Breast epithelium (tissue), 4 donors: ENCODE measurements at regions not wholly inside any gene's neighbourhood (a gene's known extent, or its start where the extent isn't known, plus 50 kb on each side); places are given as distances from the start of the nearest gene placed in this dataset.

Experiments used
- DNase-seq, 2 donors: peaks; one replicate each; pipeline ENCODE4 v3.0.0-alpha.2; 2019; ENCODE audit warnings: low spot score in 2 of 2
- H3K27ac ChIP-seq, 2 donors: fragments of 200-600 bp; sonication (generic) in 1 of 2; one replicate each; pipeline ENCODE4 v1.5.1; 2016 to 2019; ENCODE audit warnings: mild to moderate bottlenecking in 1 of 2
- H3K27me3 ChIP-seq, 2 donors: fragments of 200-600 bp; sonication (generic) in 1 of 2; one replicate each; pipeline versions ENCODE4 v1.5.1 to v1.6.0; 2017 to 2019; ENCODE audit warnings: control low read depth in 1 of 2, mild to moderate bottlenecking in 1 of 2
- H3K36me3 ChIP-seq: fragments of 200-600 bp; one replicate; pipeline ENCODE4 v1.5.1; 2019
- H3K4me1 ChIP-seq, 2 donors: fragments of 200-600 bp; sonication (generic); one replicate each; pipeline ENCODE4 v1.5.1; 2016 to 2019; ENCODE audit warnings: control low read depth in 1 of 2
- H3K4me3 ChIP-seq, 3 donors: fragments of 200-600 bp; sonication (generic); 1 replicate in 2 of 3; 2 replicates in 1 of 3; pipeline ENCODE4 v1.5.1; 2016 to 2019; ENCODE audit warnings: mild to moderate bottlenecking in 3 of 3, moderate library complexity in 2 of 3
- H3K9me3 ChIP-seq, 2 donors: fragments of 200-600 bp; sonication (generic) in 1 of 2; one replicate each; pipeline ENCODE4 v1.5.1; 2016 to 2019; ENCODE audit warnings: control low read depth in 1 of 2
- POLR2A ChIP-seq: fragments of 450-650 bp; IDR thresholded peaks from one replicate; pipeline ENCODE4 v1.6.1; 2016; ENCODE audit warnings: antibody characterized with exemption, mild to moderate bottlenecking, moderate library complexity
- POLR2AphosphoS5 ChIP-seq, 3 donors: sonication (generic); formaldehyde crosslinking; IDR thresholded peaks; one replicate each; pipeline ENCODE4 v1.6.1; 2017; ENCODE audit warnings: antibody characterized with exemption in 3 of 3
- intact Hi-C: fragments of 100-400 bp; cut with DNase I; formaldehyde crosslinking; loops from one replicate; pipeline ENCODE4 v1.15.1; 2023; ENCODE audit warnings: low total_unique reads
- TF ChIP-seq, protein P1 (sequence below), 3 donors: fragments of 450-650 bp; IDR thresholded peaks; one replicate each; pipeline ENCODE4 v1.5.1; 2016 to 2017; ENCODE audit warnings: antibody characterized with exemption in 3 of 3, mild to moderate bottlenecking in 3 of 3, moderate library complexity in 3 of 3

DNA sequence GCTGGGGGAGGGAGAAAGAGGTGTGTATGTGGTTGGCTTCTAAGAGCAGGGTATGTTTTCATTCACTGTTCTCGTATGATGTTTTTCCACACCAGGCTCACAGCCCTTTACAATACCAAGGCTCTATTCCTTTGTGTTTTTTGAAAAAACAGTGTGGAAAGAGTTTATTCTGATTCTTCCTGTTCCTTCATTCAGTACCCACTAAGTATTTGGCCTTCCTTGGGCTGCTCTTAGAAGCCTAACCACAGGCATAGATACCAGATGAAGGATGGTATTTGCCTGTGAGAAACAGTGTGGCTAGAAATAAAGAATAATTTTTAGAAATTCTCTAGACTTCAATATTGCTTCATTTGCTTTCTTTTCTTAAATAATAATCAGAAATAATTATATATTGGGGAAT is 518.0 kb upstream of the DIPK2B start:
- Histone ChIP-seq H3K9me3 (no peaks in the 10 kb centered on the region), H3K27me3 (peaks cover 0 to 21% of the 10 kb centered on the region in 2 donors), H3K4me1 (no peaks in the 10 kb centered on the region), H3K4me3 (no peak overlapping the region), H3K36me3 (no peaks in the 10 kb centered on the region), H3K27ac (no peak overlapping the region)
- TF ChIP-seq POLR2AphosphoS5 (IDR thresholded peaks at IDR 0.05) = no peak
- TF ChIP-seq, protein P1, sequence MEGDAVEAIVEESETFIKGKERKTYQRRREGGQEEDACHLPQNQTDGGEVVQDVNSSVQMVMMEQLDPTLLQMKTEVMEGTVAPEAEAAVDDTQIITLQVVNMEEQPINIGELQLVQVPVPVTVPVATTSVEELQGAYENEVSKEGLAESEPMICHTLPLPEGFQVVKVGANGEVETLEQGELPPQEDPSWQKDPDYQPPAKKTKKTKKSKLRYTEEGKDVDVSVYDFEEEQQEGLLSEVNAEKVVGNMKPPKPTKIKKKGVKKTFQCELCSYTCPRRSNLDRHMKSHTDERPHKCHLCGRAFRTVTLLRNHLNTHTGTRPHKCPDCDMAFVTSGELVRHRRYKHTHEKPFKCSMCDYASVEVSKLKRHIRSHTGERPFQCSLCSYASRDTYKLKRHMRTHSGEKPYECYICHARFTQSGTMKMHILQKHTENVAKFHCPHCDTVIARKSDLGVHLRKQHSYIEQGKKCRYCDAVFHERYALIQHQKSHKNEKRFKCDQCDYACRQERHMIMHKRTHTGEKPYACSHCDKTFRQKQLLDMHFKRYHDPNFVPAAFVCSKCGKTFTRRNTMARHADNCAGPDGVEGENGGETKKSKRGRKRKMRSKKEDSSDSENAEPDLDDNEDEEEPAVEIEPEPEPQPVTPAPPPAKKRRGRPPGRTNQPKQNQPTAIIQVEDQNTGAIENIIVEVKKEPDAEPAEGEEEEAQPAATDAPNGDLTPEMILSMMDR (IDR thresholded peaks at IDR 0.05) = no peak
- no peak for TF ChIP-seq POLR2A
- intact Hi-C loops = no loop called here
- no peak for DNase-seq

DNA sequence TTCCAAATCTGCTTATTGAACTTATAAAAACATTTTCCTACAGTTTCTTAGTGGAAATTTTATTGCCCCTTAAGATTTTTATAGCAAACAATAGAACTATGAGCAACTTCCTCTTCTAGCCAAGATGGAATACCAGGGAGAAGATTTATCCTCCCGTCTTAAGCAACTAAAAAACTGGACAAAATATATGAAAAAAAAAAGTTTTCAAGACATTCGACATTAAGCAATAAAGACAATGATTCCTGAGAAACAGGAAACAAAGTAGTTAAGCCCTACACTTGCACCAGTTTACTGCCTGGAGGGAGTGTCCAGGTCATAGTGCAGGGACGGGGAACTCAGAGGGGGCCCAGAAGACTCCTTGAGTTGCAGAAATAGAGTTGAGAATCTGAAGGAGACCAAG is 516.1 kb upstream of the DIPK2B start:
- no peak overlapping the region for H3K4me3 ChIP-seq
- TF ChIP-seq POLR2A (no peak), POLR2AphosphoS5 (IDR thresholded peaks at IDR 0.05) (no peak)
- TF ChIP-seq, protein P1 (IDR thresholded peaks at IDR 0.05) = no peak
- H3K9me3 ChIP-seq = no peaks in the 10 kb centered on the region
- H3K4me1 ChIP-seq = no peaks in the 10 kb centered on the region
- DNase-seq = no peak
- no peaks in the 10 kb centered on the region for H3K36me3 ChIP-seq
- peaks cover 0 to 27% of the 10 kb centered on the region in 2 donors for H3K27me3 ChIP-seq
- intact Hi-C loops = no loop called here
- no peak overlapping the region for H3K27ac ChIP-seq

GRCh38 chrX:45715748-45716147 is 515.1 kb upstream of the DIPK2B start:
- H3K36me3 ChIP-seq = no peaks in the 10 kb centered on the region
- H3K27me3 ChIP-seq = peaks cover 0 to 27% of the 10 kb centered on the region in 2 donors
- no peak overlapping the region for H3K4me3 ChIP-seq
- TF ChIP-seq POLR2A = no peak
- intact Hi-C loops = no loop called here
- H3K9me3 ChIP-seq = no peaks in the 10 kb centered on the region
- no peak overlapping the region for H3K27ac ChIP-seq
- DNase-seq = no peak
- no peaks in the 10 kb centered on the region for H3K4me1 ChIP-seq

DNA sequence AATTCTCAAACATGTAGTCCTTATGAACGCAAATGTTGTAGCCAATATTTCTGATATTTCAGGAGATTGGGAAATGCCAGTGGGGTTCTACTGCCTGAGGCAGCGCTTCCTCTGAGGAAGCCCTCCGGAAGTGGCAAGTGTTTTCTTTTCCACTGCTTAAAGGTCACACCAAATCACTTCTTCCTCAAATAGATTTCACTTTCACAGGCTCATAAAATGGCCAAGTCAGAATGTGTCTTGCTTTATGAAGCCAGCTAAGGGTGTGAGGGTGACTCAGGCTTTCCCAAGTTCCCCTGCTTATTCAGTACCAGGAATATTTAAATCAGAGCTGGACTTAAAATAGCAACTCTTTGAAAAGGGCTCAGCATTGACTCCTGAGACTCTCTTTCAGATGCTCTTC is 514.2 kb upstream of the DIPK2B start:
- H3K36me3 ChIP-seq = no peaks in the 10 kb centered on the region
- H3K4me1 ChIP-seq = no peaks in the 10 kb centered on the region
- no peak overlapping the region for H3K27ac ChIP-seq
- TF ChIP-seq, protein P1 (IDR thresholded peaks at IDR 0.05) = no peak
- intact Hi-C loops = no loop called here
- no peaks in the 10 kb centered on the region for H3K9me3 ChIP-seq
- DNase-seq = no peak
- peaks cover 0 to 27% of the 10 kb centered on the region in 2 donors for H3K27me3 ChIP-seq
- H3K4me3 ChIP-seq = no peak overlapping the region

DNA sequence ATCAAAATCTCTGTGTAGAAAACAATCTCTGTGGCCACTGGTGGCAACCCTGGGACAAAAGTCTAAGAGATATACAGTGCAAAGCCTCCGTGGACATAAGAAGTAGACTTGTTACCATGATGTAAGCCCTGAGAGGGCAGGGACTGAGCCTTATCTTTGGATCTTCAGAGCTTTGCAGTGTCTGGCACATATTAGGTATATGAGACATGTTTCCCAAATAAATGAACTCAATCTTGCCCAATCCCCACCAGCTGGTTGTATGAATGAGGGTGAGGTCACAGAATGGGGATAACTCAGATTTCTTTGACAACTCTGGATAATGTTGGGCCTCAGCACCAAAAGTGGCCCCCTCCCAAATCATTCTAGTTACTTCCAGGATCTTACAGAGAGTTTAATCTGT is 511.4 kb upstream of the DIPK2B start:
- Histone ChIP-seq H3K27me3 (peaks cover 0 to 27% of the 10 kb centered on the region in 2 donors), H3K9me3 (no peaks in the 10 kb centered on the region), H3K27ac (no peak overlapping the region), H3K4me3 (no peak overlapping the region), H3K4me1 (no peaks in the 10 kb centered on the region), H3K36me3 (no peaks in the 10 kb centered on the region)
- intact Hi-C loops = no loop called here
- TF ChIP-seq, protein P1 (IDR thresholded peaks at IDR 0.05) = no peak
- TF ChIP-seq POLR2A (no peak), POLR2AphosphoS5 (IDR thresholded peaks at IDR 0.05) (no peak)
- no peak for DNase-seq

- Histone ChIP-seq H3K9me3 (no peaks in the 10 kb centered on the region), H3K36me3 (no peaks in the 10 kb centered on the region), H3K27ac (no peak overlapping the region), H3K4me3 (no peak overlapping the region), H3K4me1 (no peaks in the 10 kb centered on the region), H3K27me3 (peaks cover 0 to 24% of the 10 kb centered on the region in 2 donors)
- no peak for TF ChIP-seq POLR2A
- TF ChIP-seq POLR2AphosphoS5 (IDR thresholded peaks at IDR 0.05) = no peak
- TF ChIP-seq, protein P1 (IDR thresholded peaks at IDR 0.05) = no peak
- intact Hi-C loops = no loop called here
- DNase-seq = no peak
These were observed 510.6 kb upstream of the DIPK2B start for GRCh38 chrX:45711231-45711630.
